HepG2 (cell line): ENCODE measurements at regions not wholly inside any gene's neighbourhood (a gene's known extent, or its start where the extent isn't known, plus 50 kb on each side); places are given as distances from the start of the nearest gene placed in this dataset.

ENCODE experiments used
- EHMT2 ChIP-seq: fragments of 200-600 bp; sonication (generic); IDR thresholded peaks from 2 replicates; pipeline ENCODE4 v1.7.0; 2017; ENCODE audit warnings: antibody characterized with exemption, low read depth, low read length, borderline replicate concordance
- FOSL2 ChIP-seq: sonication (generic); formaldehyde crosslinking; IDR thresholded peaks from 2 replicates; pipeline ENCODE4 v1.4.0; 2020; ENCODE audit warnings: missing genetic modification reagents
- MAFK ChIP-seq, 2 experiments: IDR thresholded peaks in 1 of 2; conservative IDR thresholded peaks in 1 of 2; 2 replicates each; pipeline ENCODE4 v1.6.1; 2011; ENCODE audit warnings: improper control_type of control experiment in 2 of 2, low read length in 2 of 2
- NR3C1 ChIP-seq: sonication (generic); formaldehyde crosslinking; IDR thresholded peaks from 2 replicates; pipeline ENCODE4 v1.4.0; 2020; ENCODE audit warnings: missing genetic modification reagents
- POLR2AphosphoS5 ChIP-seq: IDR thresholded peaks from 2 replicates; pipeline ENCODE4 v1.6.1; 2012; ENCODE audit warnings: low read depth, low read length
- SOX13 ChIP-seq, 3 experiments: fragments of 450-650 bp in 1 of 3; sonication (generic) in 1 of 3; formaldehyde crosslinking in 1 of 3; IDR thresholded peaks in 2 of 3; conservative IDR thresholded peaks in 1 of 3; 2 replicates each; pipeline versions ENCODE4 v1.5.0 to v1.6.1; 2016 to 2020; ENCODE audit warnings: antibody characterized with exemption in 1 of 3, mild to moderate bottlenecking in 1 of 3, missing compliant biosample characterization in 1 of 3, missing genetic modification reagents in 1 of 3, moderate library complexity in 1 of 3
- ZBTB2 ChIP-seq: sonication (generic); formaldehyde crosslinking; IDR thresholded peaks from 2 replicates; pipeline ENCODE4 v1.8.0; 2022; ENCODE audit warnings: low read depth, missing genetic modification reagents
- ZNF274 ChIP-seq: sonication (generic); formaldehyde crosslinking; IDR thresholded peaks from 2 replicates; pipeline ENCODE4 v1.5.1; 2020; ENCODE audit warnings: mild to moderate bottlenecking, missing genetic modification reagents
- ZSCAN21 ChIP-seq: sonication (generic); formaldehyde crosslinking; IDR thresholded peaks from 2 replicates; pipeline ENCODE4 v1.8.0; 2022; ENCODE audit warnings: mild to moderate bottlenecking, missing genetic modification reagents, moderate library complexity, borderline replicate concordance

GRCh38 chr5:52051759-52052158, 668.5 kb downstream of the ISL1 start:
- TF ChIP-seq ZBTB2 (CRISPR knock-in tag) (no peak), EHMT2 (no peak), NR3C1 (no peak), FOSL2 (no peak), ZNF274 (CRISPR knock-in tag) (no peak), ZSCAN21 (CRISPR knock-in tag) (no peak), MAFK (conservative IDR thresholded peaks at IDR 0.05 in 1 of 2, IDR thresholded peaks at IDR 0.05 in 1 of 2; ENCODE audit: low read length in 2 of 2) (peak; percentile 14 to 74; a peak in 2 of 4 replicates), SOX13 (IDR thresholded peaks at IDR 0.05) (no peak), SOX13 (CRISPR knock-in tag; conservative IDR thresholded peaks at IDR 0.05 in 1 of 2, IDR thresholded peaks at IDR 0.05 in 1 of 2) (no peak), POLR2AphosphoS5 (no peak)
